Tibial artery (tissue), 4 donors: ENCODE measurements at regions not wholly inside any gene's neighbourhood (a gene's known extent, or its start where the extent isn't known, plus 50 kb on each side); places are given as distances from the start of the nearest gene placed in this dataset.

Source experiments
- DNase-seq, 2 donors: peaks; one replicate each; pipeline ENCODE4 v3.0.0-alpha.2; 2019
- H3K27ac ChIP-seq, 2 donors: fragments of 200-600 bp; sonication (generic) in 1 of 2; 1 replicate in 1 of 2; 2 replicates in 1 of 2; pipeline ENCODE4 v1.5.1; 2018 to 2019; ENCODE audit warnings: mild to moderate bottlenecking in 1 of 2
- H3K27me3 ChIP-seq, 2 donors: fragments of 200-600 bp; sonication (generic) in 1 of 2; one replicate each; pipeline versions ENCODE4 v1.5.1 to v1.6.0; 2016 to 2019
- H3K36me3 ChIP-seq, 3 donors: fragments of 200-600 bp; sonication (generic) in 2 of 3; one replicate each; pipeline ENCODE4 v1.5.1; 2016 to 2019; ENCODE audit warnings: mild to moderate bottlenecking in 2 of 3
- H3K4me1 ChIP-seq, 4 donors: fragments of 200-600 bp; sonication (generic) in 2 of 4; 1 replicate in 3 of 4; 2 replicates in 1 of 4; pipeline ENCODE4 v1.5.1; 2016 to 2019
- H3K4me3 ChIP-seq, 2 donors: fragments of 200-600 bp; sonication (generic) in 1 of 2; 1 replicate in 1 of 2; 2 replicates in 1 of 2; pipeline ENCODE4 v1.5.1; 2018 to 2019; ENCODE audit warnings: mild to moderate bottlenecking in 2 of 2
- H3K9me3 ChIP-seq, 3 donors: fragments of 200-600 bp; sonication (generic) in 1 of 3; one replicate each; pipeline ENCODE4 v1.5.1; 2016 to 2019
- intact Hi-C: fragments of 100-400 bp; cut with DNase I; formaldehyde crosslinking; loops from one replicate; pipeline ENCODE4 v1.15.0; 2023; ENCODE audit warnings: low total_unique reads
- TF ChIP-seq, protein P1 (sequence below), 2 experiments: fragments of 200-600 bp in 1 of 2; fragments of 450-650 bp in 1 of 2; IDR thresholded peaks; one replicate each; pipeline ENCODE4 v1.5.1; 2017 to 2019; ENCODE audit warnings: antibody characterized with exemption in 2 of 2, mild to moderate bottlenecking in 1 of 2, moderate library complexity in 1 of 2

DNA sequence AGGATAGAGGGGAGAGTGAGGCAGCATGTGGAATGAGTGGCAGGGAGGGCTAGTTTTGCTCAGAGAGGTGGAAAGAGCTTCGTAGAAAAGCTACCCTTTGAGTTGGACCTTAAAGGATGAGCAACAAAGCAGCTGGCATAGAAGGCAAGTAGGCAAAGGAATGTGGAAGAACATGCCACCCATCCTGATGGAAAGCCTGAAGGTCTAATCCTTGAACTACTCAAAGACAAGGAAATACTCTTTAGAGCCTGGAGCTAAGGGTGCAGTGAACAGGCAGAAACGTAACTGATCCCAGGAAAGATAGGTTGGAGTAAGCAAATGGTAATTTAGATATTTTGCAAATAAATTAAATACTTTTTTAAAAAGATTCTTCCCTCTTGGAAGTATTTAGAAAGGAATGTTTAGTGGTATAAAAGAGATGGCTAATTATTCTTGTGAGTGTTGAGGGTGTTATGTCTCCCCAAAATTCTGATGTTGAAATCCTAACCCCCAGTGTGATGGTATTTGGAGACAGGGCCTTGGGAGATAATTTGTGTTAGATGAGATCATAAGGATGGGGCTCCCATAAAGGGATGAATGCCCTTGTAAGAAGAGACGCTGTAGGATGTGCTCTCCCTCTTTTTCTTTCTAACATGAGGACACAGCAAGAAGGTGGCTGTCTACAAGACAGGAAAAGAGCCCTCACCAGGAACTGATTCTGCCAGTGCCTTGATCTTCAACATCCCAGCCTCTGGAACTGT, 308.1 kb upstream of the RUNX1 start:
- Histone ChIP-seq H3K4me1 (no peaks in the 10 kb centered on the region), H3K36me3 (no peaks in the 10 kb centered on the region), H3K9me3 (no peaks in the 10 kb centered on the region), H3K27me3 (no peaks in the 10 kb centered on the region), H3K27ac (no peak overlapping the region), H3K4me3 (no peak overlapping the region)
- TF ChIP-seq, protein P1, sequence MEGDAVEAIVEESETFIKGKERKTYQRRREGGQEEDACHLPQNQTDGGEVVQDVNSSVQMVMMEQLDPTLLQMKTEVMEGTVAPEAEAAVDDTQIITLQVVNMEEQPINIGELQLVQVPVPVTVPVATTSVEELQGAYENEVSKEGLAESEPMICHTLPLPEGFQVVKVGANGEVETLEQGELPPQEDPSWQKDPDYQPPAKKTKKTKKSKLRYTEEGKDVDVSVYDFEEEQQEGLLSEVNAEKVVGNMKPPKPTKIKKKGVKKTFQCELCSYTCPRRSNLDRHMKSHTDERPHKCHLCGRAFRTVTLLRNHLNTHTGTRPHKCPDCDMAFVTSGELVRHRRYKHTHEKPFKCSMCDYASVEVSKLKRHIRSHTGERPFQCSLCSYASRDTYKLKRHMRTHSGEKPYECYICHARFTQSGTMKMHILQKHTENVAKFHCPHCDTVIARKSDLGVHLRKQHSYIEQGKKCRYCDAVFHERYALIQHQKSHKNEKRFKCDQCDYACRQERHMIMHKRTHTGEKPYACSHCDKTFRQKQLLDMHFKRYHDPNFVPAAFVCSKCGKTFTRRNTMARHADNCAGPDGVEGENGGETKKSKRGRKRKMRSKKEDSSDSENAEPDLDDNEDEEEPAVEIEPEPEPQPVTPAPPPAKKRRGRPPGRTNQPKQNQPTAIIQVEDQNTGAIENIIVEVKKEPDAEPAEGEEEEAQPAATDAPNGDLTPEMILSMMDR (IDR thresholded peaks at IDR 0.05), result no peak
- DNase-seq, result no peak
- intact Hi-C loops, result no loop called here

DNA sequence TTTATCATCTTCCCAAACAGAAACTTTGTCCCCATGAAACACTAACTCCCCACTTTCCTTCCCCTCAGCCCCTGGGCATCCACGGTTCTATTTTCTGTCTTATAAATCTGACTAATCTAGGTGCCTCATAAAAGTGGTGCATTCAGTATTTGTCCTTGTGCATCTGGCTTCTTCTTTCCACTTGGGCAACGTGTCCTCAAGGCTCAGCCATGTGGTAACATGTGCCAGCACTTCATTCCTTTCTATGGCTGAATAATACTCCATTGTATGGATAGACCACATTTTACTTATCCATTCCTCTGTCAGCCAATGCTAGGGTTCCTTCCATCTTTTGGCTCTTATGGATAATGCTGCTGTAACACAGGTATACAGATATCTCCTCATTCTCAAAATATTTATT, 305.0 kb upstream of the RUNX1 start:
- intact Hi-C loops, result no loop called here
- no peaks in the 10 kb centered on the region for H3K9me3 ChIP-seq
- no peak for DNase-seq
- H3K4me1 ChIP-seq, result peaks cover 0 to 4% (median 0%) of the 10 kb centered on the region in 4 donors
- H3K27ac ChIP-seq, result no peak overlapping the region
- H3K27me3 ChIP-seq, result no peaks in the 10 kb centered on the region
- TF ChIP-seq, protein P1 (IDR thresholded peaks at IDR 0.05), result no peak
- H3K4me3 ChIP-seq, result no peak overlapping the region
- no peaks in the 10 kb centered on the region for H3K36me3 ChIP-seq

DNA sequence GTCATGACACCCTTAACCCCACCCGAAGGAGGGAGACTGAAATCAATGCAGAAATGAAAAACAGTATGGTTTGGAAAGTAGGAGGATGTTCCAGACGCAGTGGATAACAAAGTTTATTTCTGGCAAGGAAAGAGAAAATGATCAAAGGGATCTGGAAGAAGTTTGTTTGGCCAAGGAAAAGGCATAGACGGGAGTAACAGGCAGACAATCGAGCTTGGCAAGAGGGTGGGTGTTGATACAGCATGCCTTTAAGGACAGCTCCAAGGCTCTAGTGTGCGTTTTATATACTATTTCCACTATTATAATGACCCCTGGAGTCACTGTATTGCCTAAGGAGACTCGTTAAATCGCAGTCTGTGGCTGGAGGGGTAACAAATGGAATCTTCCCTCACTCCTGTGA, 303.7 kb upstream of the RUNX1 start:
- H3K27ac ChIP-seq, result no peak overlapping the region
- intact Hi-C loops, result no loop called here
- no peak overlapping the region for H3K4me3 ChIP-seq
- H3K9me3 ChIP-seq, result no peaks in the 10 kb centered on the region
- TF ChIP-seq, protein P1 (IDR thresholded peaks at IDR 0.05), result no peak
- H3K27me3 ChIP-seq, result no peaks in the 10 kb centered on the region
- DNase-seq, result no peak
- peaks cover 0 to 4% (median 0%) of the 10 kb centered on the region in 4 donors for H3K4me1 ChIP-seq
- no peaks in the 10 kb centered on the region for H3K36me3 ChIP-seq

DNA sequence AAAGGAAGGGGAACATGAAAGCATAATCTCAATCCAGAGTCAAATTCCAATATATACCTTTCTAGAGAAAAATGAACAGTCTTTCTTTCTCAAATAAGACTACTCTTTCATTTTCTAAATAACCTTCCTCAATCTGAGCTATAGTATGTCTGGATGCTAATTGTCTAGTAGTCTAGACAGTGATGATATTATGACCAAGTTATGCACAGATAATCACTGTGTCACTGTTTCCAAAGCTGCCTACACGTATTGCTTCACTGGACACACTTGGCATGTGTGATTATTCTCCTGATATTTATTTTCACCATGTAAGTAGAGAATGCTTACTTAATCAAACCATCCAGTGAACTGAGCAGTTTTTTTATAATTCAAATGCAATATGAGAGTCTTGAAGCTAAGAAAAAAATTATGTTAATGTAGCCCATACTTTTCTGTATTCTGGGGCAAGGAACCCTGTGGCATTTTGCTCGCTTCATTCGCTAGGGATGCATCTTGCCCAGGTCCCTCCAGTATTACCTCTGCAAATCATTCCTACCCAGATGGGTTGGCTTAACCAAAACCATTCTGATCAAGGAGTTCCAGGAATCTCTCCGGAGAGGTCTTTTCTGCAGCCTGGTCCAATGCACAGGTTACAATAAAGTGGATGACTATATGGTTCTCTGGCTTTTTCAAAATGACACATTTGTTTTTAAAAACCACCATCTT, 303.1 kb upstream of the RUNX1 start:
- intact Hi-C loops, result no loop called here
- H3K27ac ChIP-seq, result no peak overlapping the region
- no peaks in the 10 kb centered on the region for H3K36me3 ChIP-seq
- TF ChIP-seq, protein P1 (IDR thresholded peaks at IDR 0.05), result no peak
- no peak overlapping the region for H3K4me3 ChIP-seq
- no peaks in the 10 kb centered on the region for H3K9me3 ChIP-seq
- DNase-seq, result no peak
- peaks cover 0 to 4% (median 0%) of the 10 kb centered on the region in 4 donors for H3K4me1 ChIP-seq
- H3K27me3 ChIP-seq, result no peaks in the 10 kb centered on the region

DNA sequence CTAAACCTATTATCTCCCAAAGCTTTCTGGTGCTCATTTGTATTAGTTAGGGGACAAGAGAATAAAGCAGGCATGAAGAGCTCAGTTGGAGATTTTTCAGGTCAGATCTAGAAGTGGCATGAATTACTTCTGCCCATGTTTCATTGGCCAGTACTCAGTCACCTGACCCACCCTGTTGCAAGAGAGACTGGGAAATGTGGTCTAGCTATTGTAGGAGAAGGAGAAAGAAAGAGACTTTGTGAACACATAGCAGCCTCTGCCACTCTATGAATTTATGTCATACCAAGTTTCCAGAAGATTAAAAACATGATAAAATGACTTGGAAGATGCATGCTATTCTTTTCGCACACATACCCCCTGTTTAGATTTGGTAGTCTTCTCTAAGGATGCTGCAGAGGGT, 302.3 kb upstream of the RUNX1 start:
- TF ChIP-seq, protein P1 (IDR thresholded peaks at IDR 0.05), result no peak
- no peak for DNase-seq
- Histone ChIP-seq H3K9me3 (no peaks in the 10 kb centered on the region), H3K4me1 (peaks cover 0 to 4% (median 0%) of the 10 kb centered on the region in 4 donors), H3K36me3 (no peaks in the 10 kb centered on the region), H3K27me3 (no peaks in the 10 kb centered on the region), H3K4me3 (no peak overlapping the region), H3K27ac (no peak overlapping the region)
- intact Hi-C loops, result no loop called here
